ENCODE measurements at regions not wholly inside any gene's neighbourhood (a gene's known extent, or its start where the extent isn't known, plus 50 kb on each side); places are given as distances from the start of the nearest gene placed in this dataset.
"Not testable (repeated sequence)": the region's sequence is repeated elsewhere in the genome, so short reads cannot be mapped to it uniquely, and the experiment has no call there.

DNA sequence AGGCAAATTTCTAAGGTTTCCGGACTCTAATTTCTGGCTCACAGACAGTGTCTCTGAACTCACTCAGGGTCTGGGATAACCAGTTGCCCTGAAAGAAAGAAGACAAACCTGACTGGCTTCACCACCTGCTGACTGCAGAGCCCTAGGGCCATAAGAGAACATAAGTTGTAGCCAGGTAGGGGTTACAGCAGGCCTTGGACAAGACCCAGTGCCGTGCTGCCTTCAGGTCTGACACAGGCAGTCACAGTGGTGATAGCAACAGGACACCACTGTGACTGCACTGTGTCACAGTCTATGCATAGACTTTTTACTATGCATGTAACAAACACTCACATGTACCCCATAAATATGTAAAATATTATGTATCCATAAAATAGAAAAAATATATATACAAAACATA lies 508.5 kb downstream of the PID1 start:
- Histone ChIP-seq H3K9me3 (no peaks in the 10 kb centered on the region), H3K4me1 (no peaks in the 10 kb centered on the region), H3K9ac (ENCODE audit: low read depth in 2 of 2, low read length in 2 of 2) (no peak overlapping the region), H3K27me3 (no peaks in the 10 kb centered on the region), H3K4me3 (no peak overlapping the region), H3K36me3 (no peaks in the 10 kb centered on the region), H3K27ac (no peak overlapping the region)
- no peak for DNase-seq
- TF ChIP-seq, protein P1, sequence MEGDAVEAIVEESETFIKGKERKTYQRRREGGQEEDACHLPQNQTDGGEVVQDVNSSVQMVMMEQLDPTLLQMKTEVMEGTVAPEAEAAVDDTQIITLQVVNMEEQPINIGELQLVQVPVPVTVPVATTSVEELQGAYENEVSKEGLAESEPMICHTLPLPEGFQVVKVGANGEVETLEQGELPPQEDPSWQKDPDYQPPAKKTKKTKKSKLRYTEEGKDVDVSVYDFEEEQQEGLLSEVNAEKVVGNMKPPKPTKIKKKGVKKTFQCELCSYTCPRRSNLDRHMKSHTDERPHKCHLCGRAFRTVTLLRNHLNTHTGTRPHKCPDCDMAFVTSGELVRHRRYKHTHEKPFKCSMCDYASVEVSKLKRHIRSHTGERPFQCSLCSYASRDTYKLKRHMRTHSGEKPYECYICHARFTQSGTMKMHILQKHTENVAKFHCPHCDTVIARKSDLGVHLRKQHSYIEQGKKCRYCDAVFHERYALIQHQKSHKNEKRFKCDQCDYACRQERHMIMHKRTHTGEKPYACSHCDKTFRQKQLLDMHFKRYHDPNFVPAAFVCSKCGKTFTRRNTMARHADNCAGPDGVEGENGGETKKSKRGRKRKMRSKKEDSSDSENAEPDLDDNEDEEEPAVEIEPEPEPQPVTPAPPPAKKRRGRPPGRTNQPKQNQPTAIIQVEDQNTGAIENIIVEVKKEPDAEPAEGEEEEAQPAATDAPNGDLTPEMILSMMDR (IDR thresholded peaks at IDR 0.05), result no peak
- intact Hi-C loops (cut with DNase I), result no loop called here

DNA sequence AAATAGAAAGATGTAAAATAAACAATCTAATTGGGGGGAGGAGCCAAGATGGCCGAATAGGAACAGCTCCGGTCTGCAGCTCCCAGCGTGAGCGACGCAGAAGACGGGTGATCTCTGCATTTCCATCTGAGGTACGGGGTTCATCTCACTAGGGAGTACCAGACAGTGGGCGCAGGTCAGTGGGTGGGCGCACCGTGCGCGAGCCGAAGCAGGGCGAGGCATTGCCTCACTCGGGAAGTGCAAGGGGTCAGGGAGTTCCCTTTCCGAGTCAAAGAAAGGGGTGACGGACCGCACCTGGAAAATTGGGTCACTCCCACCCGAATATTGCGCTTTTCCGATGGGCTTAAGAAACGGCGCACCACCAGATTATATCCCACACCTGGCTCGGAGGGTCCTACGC lies 515.4 kb downstream of the PID1 start:
- H3K4me1 ChIP-seq; H3K27me3 ChIP-seq; H3K27ac ChIP-seq; intact Hi-C loops (cut with DNase I); H3K9me3 ChIP-seq; H3K36me3 ChIP-seq; DNase-seq; H3K4me3 ChIP-seq; H3K9ac ChIP-seq (ENCODE audit: low read depth in 2 of 2, low read length in 2 of 2): not testable (repeated sequence)

- Histone ChIP-seq H3K9me3 (no peaks in the 10 kb centered on the region), H3K4me3 (no peak overlapping the region), H3K27me3 (no peaks in the 10 kb centered on the region), H3K36me3 (no peaks in the 10 kb centered on the region), H3K4me1 (no peaks in the 10 kb centered on the region), H3K9ac (ENCODE audit: low read depth in 2 of 2, low read length in 2 of 2) (no peak overlapping the region), H3K27ac (no peak overlapping the region)
- DNase-seq, result no peak
- intact Hi-C loops (cut with DNase I), result no loop called here
- TF ChIP-seq, protein P1 (IDR thresholded peaks at IDR 0.05), result no peak
Observed at GRCh38 chr2:228747483-228747882, 523.6 kb downstream of the PID1 start.

DNA sequence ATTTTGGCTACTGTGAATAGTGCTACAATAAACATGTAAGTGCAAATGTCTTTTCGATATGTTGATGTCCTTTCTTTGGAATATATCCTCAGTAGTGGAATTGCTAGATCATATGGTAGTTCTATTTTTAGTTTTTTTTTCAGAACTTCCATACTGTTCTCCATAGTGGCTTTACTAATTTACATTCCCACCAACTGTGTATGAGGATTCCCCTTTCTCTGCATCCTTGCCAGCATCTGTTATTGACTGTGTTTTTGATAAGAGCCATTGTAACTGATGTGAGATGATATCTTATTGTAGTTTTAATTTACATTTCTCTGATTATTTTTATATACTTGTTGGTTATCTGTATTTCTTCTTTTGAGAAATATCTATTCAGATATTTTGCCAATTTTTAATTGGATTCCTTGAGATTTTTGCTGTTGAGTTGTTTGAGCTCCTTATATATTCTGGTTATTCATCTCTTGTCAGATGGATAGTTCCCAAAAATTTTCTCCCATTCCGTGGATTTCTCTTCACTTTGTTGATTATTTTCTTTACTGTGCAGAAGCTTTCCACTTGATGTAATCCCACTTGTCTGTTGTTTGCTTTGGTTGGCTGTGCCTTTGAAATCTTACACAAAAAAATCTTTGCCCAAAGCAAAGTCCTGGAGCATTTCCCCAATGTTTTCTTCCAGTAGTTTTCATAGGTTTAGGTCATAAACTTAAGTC lies 532.3 kb downstream of the PID1 start:
- Histone ChIP-seq H3K27ac (no peak overlapping the region), H3K36me3 (no peaks in the 10 kb centered on the region), H3K9me3 (no peaks in the 10 kb centered on the region), H3K4me3 (no peak overlapping the region), H3K27me3 (no peaks in the 10 kb centered on the region), H3K4me1 (no peaks in the 10 kb centered on the region), H3K9ac (ENCODE audit: low read depth in 2 of 2, low read length in 2 of 2) (no peak overlapping the region)
- no peak for DNase-seq
- intact Hi-C loops (cut with DNase I), result no loop called here
- TF ChIP-seq, protein P1 (IDR thresholded peaks at IDR 0.05), result no peak

DNA sequence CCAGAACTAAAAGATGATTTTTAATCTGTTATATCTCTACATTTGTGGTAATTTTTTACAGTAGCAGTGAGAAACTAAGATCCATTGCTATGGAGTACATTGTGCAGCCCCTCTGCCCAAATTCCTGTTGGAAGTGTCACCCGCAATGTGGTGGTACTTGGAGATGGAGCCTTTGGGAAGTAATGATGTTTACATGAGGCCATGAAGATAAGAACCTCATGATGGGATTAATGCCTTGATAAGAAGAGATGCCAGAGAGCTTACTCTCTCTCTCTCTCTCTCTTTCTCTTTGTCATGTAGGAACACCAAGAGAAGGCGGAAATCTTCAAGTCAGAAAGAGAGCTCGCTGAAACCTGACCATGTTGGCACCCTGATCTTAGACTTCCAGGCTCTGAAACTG lies 535.4 kb downstream of the PID1 start:
- H3K9me3 ChIP-seq, result no peaks in the 10 kb centered on the region
- H3K27ac ChIP-seq, result no peak overlapping the region
- no peaks in the 10 kb centered on the region for H3K27me3 ChIP-seq
- H3K4me1 ChIP-seq, result no peaks in the 10 kb centered on the region
- intact Hi-C loops (cut with DNase I), result no loop called here
- TF ChIP-seq, protein P1 (IDR thresholded peaks at IDR 0.05), result no peak
- no peak for DNase-seq
- no peak overlapping the region for H3K4me3 ChIP-seq
- H3K36me3 ChIP-seq, result no peaks in the 10 kb centered on the region
- H3K9ac ChIP-seq (ENCODE audit: low read depth in 2 of 2, low read length in 2 of 2), result no peak overlapping the region

- Histone ChIP-seq H3K4me1 (no peaks in the 10 kb centered on the region), H3K27me3 (no peaks in the 10 kb centered on the region), H3K4me3 (no peak overlapping the region), H3K9me3 (no peaks in the 10 kb centered on the region), H3K27ac (no peak overlapping the region), H3K36me3 (no peaks in the 10 kb centered on the region), H3K9ac (ENCODE audit: low read depth in 2 of 2, low read length in 2 of 2) (no peak overlapping the region)
- no peak for DNase-seq
- TF ChIP-seq, protein P1 (IDR thresholded peaks at IDR 0.05), result no peak
- intact Hi-C loops (cut with DNase I), result no loop called here
Observed at GRCh38 chr2:228731517-228731916, 539.6 kb downstream of the PID1 start.
